ENCODE measurements at regions not wholly inside any gene's neighbourhood (a gene's known extent, or its start where the extent isn't known, plus 50 kb on each side); places are given as distances from the start of the nearest gene placed in this dataset.

DNA sequence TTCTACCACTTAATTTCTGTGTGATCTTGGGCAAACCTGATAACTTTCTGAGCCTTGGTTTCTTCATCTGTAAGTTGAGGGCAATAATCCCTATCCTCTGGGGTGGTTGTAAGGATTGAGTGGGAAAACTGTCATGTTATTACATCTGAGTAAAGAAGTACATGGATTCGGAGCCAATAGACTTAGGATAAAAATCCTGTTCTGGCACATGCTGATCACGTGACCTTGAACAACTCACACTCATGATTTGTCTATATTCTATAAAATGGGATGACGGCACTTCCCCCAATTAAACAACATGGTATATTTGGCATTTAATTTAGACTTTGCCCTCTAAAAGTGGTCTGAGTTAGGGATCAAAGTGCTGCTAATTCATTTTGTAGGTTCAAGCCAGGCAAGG lies 315.5 kb downstream of the PLPP3 start:
- Histone ChIP-seq H3K9me3 (ENCODE audit: control insufficient read depth in 4 of 4, insufficient read depth in 3 of 4, low read length in 3 of 4) (peaks cover 0 to 7% (median 2%) of the 10 kb centered on the region in 4 donors), H3K27ac (ENCODE audit: low read depth in 1 of 2, low read length in 1 of 2) (no peak overlapping the region), H3K9ac (ENCODE audit: insufficient read depth in 1 of 2, low read length in 2 of 2) (no peak overlapping the region), H3K36me3 (ENCODE audit: control insufficient read depth in 4 of 4, insufficient read depth in 4 of 4, low read length in 4 of 4) (no peaks in the 10 kb centered on the region), H3K27me3 (ENCODE audit: control insufficient read depth in 3 of 3, insufficient read depth in 3 of 3, low read length in 2 of 3) (no peaks in the 10 kb centered on the region), H3K4me1 (ENCODE audit: control insufficient read depth in 5 of 5, insufficient read depth in 5 of 5, low read length in 5 of 5) (peaks cover 0 to 2% (median 0%) of the 10 kb centered on the region in 5 donors), H3K4me3 (no peak overlapping the region)
- DNase-seq (no peak), ATAC-seq (ENCODE audit: insufficient read depth, low FRiP score) (no peak)
- 95 to 99% methylated on average over 3 of the region's 3 CpGs for WGBS, 2 donors
- TF ChIP-seq, protein P1, sequence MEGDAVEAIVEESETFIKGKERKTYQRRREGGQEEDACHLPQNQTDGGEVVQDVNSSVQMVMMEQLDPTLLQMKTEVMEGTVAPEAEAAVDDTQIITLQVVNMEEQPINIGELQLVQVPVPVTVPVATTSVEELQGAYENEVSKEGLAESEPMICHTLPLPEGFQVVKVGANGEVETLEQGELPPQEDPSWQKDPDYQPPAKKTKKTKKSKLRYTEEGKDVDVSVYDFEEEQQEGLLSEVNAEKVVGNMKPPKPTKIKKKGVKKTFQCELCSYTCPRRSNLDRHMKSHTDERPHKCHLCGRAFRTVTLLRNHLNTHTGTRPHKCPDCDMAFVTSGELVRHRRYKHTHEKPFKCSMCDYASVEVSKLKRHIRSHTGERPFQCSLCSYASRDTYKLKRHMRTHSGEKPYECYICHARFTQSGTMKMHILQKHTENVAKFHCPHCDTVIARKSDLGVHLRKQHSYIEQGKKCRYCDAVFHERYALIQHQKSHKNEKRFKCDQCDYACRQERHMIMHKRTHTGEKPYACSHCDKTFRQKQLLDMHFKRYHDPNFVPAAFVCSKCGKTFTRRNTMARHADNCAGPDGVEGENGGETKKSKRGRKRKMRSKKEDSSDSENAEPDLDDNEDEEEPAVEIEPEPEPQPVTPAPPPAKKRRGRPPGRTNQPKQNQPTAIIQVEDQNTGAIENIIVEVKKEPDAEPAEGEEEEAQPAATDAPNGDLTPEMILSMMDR (IDR thresholded peaks at IDR 0.05; ENCODE audit: control extremely low read depth, extremely low read depth), result no peak

DNA sequence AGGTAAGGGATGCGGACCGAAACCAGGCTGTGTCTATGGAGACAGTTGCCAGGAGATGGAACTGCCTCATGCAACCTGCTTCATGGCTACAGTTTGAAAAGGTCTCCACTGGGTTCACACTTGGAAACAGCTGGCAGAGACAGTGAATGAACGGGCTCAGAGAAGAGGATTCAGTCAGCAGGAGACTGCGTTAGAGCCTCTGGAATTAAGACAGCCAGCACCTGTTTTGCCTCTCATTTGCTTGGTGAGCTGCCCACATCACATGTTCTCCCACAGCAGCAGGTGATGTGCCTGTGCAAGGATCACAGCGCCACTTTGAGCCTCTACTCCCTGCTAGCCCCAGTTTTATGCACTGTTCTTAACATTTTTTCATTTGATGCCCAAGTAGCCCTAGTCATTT lies 321.0 kb downstream of the PLPP3 start:
- Histone ChIP-seq H3K27me3 (ENCODE audit: control insufficient read depth in 3 of 3, insufficient read depth in 3 of 3, low read length in 2 of 3) (no peaks in the 10 kb centered on the region), H3K36me3 (ENCODE audit: control insufficient read depth in 4 of 4, insufficient read depth in 4 of 4, low read length in 4 of 4) (no peaks in the 10 kb centered on the region), H3K9ac (ENCODE audit: insufficient read depth in 1 of 2, low read length in 2 of 2) (no peak overlapping the region), H3K4me3 (no peak overlapping the region), H3K9me3 (ENCODE audit: control insufficient read depth in 4 of 4, insufficient read depth in 3 of 4, low read length in 3 of 4) (peaks cover 0 to 7% (median 2%) of the 10 kb centered on the region in 4 donors), H3K4me1 (ENCODE audit: control insufficient read depth in 5 of 5, insufficient read depth in 5 of 5, low read length in 5 of 5) (peaks cover 0 to 17% (median 9%) of the 10 kb centered on the region in 5 donors), H3K27ac (ENCODE audit: low read depth in 1 of 2, low read length in 1 of 2) (no peak overlapping the region)
- 86 to 92% methylated on average over 5 of the region's 5 CpGs for WGBS, 2 donors
- DNase-seq (no peak), ATAC-seq (ENCODE audit: insufficient read depth, low FRiP score) (no peak)
- TF ChIP-seq, protein P1 (IDR thresholded peaks at IDR 0.05; ENCODE audit: control extremely low read depth, extremely low read depth), result no peak

DNA sequence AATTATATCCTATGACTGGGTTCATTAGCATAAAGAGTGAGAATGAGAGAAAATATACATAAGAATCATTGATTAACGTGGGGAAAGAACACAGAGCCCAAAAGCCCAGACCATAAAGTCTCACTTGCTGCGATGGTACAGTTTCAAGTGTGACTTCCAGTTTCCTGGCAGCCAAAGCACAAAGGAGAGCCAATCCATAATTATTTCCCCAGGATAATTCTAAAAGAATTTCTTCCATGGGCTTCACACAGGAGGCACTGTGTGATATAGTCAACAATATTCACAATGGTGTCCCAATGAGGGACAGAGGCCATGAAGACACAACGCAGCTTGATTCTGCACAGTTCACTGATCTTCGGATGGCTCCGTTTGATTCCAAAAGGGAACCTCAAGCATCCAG lies 321.6 kb downstream of the PLPP3 start:
- Histone ChIP-seq H3K36me3 (ENCODE audit: control insufficient read depth in 4 of 4, insufficient read depth in 4 of 4, low read length in 4 of 4) (no peaks in the 10 kb centered on the region), H3K4me3 (no peak overlapping the region), H3K27me3 (ENCODE audit: control insufficient read depth in 3 of 3, insufficient read depth in 3 of 3, low read length in 2 of 3) (no peaks in the 10 kb centered on the region), H3K4me1 (ENCODE audit: control insufficient read depth in 5 of 5, insufficient read depth in 5 of 5, low read length in 5 of 5) (peaks cover 0 to 17% (median 9%) of the 10 kb centered on the region in 5 donors), H3K27ac (ENCODE audit: low read depth in 1 of 2, low read length in 1 of 2) (no peak overlapping the region), H3K9me3 (ENCODE audit: control insufficient read depth in 4 of 4, insufficient read depth in 3 of 4, low read length in 3 of 4) (peaks cover 0 to 7% (median 2%) of the 10 kb centered on the region in 4 donors), H3K9ac (ENCODE audit: insufficient read depth in 1 of 2, low read length in 2 of 2) (no peak overlapping the region)
- 89 to 94% methylated on average over 5 of the region's 5 CpGs for WGBS, 2 donors
- DNase-seq, result no peak
- ATAC-seq (ENCODE audit: insufficient read depth, low FRiP score), result no peak
- TF ChIP-seq, protein P1 (IDR thresholded peaks at IDR 0.05; ENCODE audit: control extremely low read depth, extremely low read depth), result no peak
